ENCODE measurements at regions not wholly inside any gene's neighbourhood (a gene's known extent, or its start where the extent isn't known, plus 50 kb on each side); places are given as distances from the start of the nearest gene placed in this dataset.

- H3K27ac ChIP-seq = no peak overlapping the region
- TF ChIP-seq CTCF (IDR thresholded peaks at IDR 0.05; ENCODE audit: low read depth, low read length) = no peak
- no peaks in the 10 kb centered on the region for H3K27me3 ChIP-seq (ENCODE audit: insufficient read depth, low read depth, severe bottlenecking)
- H3K4me3 ChIP-seq (ENCODE audit: low read depth, low read length) = no peak overlapping the region
- H3K36me3 ChIP-seq = no peaks in the 10 kb centered on the region
- no peaks in the 10 kb centered on the region for H3K9me3 ChIP-seq (ENCODE audit: severe bottlenecking)
- no peak for DNase-seq
Measured at GRCh38 chr4:147345662-147346061, 135.2 kb upstream of the EDNRA start.

- Histone ChIP-seq H3K36me3 (no peaks in the 10 kb centered on the region), H3K27me3 (ENCODE audit: insufficient read depth, low read depth, severe bottlenecking) (no peaks in the 10 kb centered on the region), H3K9me3 (ENCODE audit: severe bottlenecking) (no peaks in the 10 kb centered on the region), H3K4me3 (ENCODE audit: low read depth, low read length) (no peak overlapping the region), H3K27ac (no peak overlapping the region)
- DNase-seq = no peak
- TF ChIP-seq CTCF (IDR thresholded peaks at IDR 0.05; ENCODE audit: low read depth, low read length) = no peak
Measured at GRCh38 chr4:147347217-147347616, 133.7 kb upstream of the EDNRA start.

DNA sequence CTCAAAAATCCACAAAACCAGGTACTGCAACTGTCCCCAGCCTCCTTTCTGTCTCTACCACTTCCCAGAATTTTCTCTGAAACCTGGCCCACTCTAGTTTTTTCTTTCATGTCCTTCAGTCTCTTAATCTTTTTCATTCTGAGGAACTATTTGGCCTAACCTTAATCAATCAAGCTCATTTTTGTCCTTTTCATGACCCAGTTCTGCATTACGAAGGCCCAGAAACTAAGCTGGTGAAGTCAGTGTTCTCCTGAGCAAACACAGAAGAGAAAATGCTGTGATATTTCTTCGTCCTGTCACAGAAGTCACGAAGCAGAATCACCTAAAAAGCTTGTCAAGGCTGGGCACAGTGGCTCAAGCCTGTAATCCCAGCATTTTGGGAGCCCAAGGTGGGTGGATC, 131.7 kb upstream of the EDNRA start:
- H3K9me3 ChIP-seq (ENCODE audit: severe bottlenecking) = no peaks in the 10 kb centered on the region
- no peak overlapping the region for H3K27ac ChIP-seq
- no peak overlapping the region for H3K4me3 ChIP-seq (ENCODE audit: low read depth, low read length)
- H3K27me3 ChIP-seq (ENCODE audit: insufficient read depth, low read depth, severe bottlenecking) = no peaks in the 10 kb centered on the region
- no peaks in the 10 kb centered on the region for H3K36me3 ChIP-seq
- DNase-seq = no peak
- no peak for TF ChIP-seq CTCF (IDR thresholded peaks at IDR 0.05; ENCODE audit: low read depth, low read length)

DNA sequence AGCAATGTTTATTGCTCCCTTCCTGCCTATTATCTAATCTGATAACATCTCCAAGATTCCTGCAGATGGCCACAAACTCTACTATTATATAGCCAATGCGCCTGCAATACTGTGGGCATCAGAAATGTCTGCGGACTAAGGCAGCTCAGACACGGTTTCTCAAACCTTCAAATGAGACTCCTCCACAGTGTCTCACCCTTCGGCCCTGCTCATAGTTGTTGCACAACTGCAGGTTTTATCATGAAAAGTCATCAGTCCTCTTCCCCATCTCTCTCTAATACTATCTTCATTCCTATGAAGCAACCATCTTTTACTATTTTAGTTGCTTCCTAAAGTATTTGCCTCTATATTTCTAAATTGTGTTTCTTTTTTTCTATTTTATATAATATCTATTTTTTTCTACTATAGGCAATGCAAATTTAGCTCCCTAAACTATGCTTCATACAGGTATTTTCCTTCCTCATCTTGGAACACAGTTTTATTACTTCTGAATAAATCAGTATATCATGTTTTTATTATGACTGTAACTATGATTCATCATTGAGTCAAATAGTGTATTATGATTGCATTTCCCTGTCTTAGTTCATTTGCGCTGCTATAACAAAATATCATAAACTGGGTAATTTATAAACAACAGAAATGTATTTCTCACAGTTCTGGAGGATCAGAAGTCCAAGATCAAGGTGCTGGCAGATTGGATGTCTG, 129.7 kb upstream of the EDNRA start:
- no peak for DNase-seq
- Histone ChIP-seq H3K4me3 (ENCODE audit: low read depth, low read length) (no peak overlapping the region), H3K36me3 (no peaks in the 10 kb centered on the region), H3K9me3 (ENCODE audit: severe bottlenecking) (no peaks in the 10 kb centered on the region), H3K27ac (no peak overlapping the region), H3K27me3 (ENCODE audit: insufficient read depth, low read depth, severe bottlenecking) (no peaks in the 10 kb centered on the region)
- TF ChIP-seq CTCF (IDR thresholded peaks at IDR 0.05; ENCODE audit: low read depth, low read length) = no peak

- no peak for DNase-seq
- no peak overlapping the region for H3K4me3 ChIP-seq (ENCODE audit: low read depth, low read length)
- H3K36me3 ChIP-seq = no peaks in the 10 kb centered on the region
- H3K27ac ChIP-seq = no peak overlapping the region
- no peaks in the 10 kb centered on the region for H3K27me3 ChIP-seq (ENCODE audit: insufficient read depth, low read depth, severe bottlenecking)
- no peak for TF ChIP-seq CTCF (IDR thresholded peaks at IDR 0.05; ENCODE audit: low read depth, low read length)
- no peaks in the 10 kb centered on the region for H3K9me3 ChIP-seq (ENCODE audit: severe bottlenecking)
Measured at GRCh38 chr4:147354237-147354636, 126.7 kb upstream of the EDNRA start.
